Activated T-helper 2 cell treated with anti-CD3 and anti-CD28 coated beads, Interferon-gamma antibody, Interleukin-2, Interleukin-4, amounts not matched to agents 10 μg/mL and 5 μg/mL and 100 μg/mL, durations not matched to agents 14 hours and 24 hours and 36 hours (primary cell): ENCODE measurements at regions not wholly inside any gene's neighbourhood (a gene's known extent, or its start where the extent isn't known, plus 50 kb on each side); places are given as distances from the start of the nearest gene placed in this dataset.

Source experiments
- DNase-seq: peaks from one replicate; pipeline ENCODE4 v3.0.0; 2021; ENCODE audit warnings: low spot score
- H3K27ac Mint-ChIP-seq: one replicate; pipeline ENCODE4 v1.8.0; 2021; ENCODE audit warnings: mixed read lengths
- H3K27me3 Mint-ChIP-seq: one replicate; pipeline ENCODE4 v1.8.0; 2021; ENCODE audit warnings: low read depth, mixed read lengths
- H3K36me3 Mint-ChIP-seq: one replicate; pipeline ENCODE4 v1.8.0; 2021; ENCODE audit warnings: low read depth, mixed read lengths
- H3K4me1 Mint-ChIP-seq: one replicate; pipeline ENCODE4 v1.8.0; 2021; ENCODE audit warnings: low read depth, mixed read lengths
- H3K4me3 Mint-ChIP-seq: one replicate; pipeline ENCODE4 v1.8.0; 2021; ENCODE audit warnings: low read depth, mild to moderate bottlenecking, moderate library complexity, mixed read lengths
- H3K9me3 Mint-ChIP-seq: one replicate; pipeline ENCODE4 v1.8.0; 2021; ENCODE audit warnings: mixed read lengths
- intact Hi-C: fragments of 100-400 bp; cut with micrococcal nuclease; formaldehyde crosslinking; loops from one replicate; pipeline ENCODE4 v1.15.1; 2023

DNA sequence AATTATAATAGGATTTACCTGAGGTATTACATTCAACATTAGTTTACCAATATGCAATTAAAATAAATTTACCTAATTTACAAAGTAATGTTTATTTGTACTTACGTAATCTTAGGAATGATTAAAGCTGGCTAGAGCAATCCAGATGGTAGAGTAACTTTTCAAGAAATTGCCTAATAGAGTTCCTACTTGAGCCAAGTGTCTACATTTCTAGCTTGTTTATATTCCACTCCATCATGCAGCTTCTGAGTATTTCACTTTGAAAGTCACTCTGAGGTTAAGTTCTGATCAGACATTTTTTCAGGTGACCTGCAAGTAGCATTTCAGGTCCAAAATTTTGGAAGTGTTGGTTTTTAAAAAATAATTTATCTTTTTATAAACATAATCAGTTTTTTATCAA is 1080.7 kb downstream of the TRHDE start:
- H3K4me1 Mint-ChIP-seq: no peaks in the 10 kb centered on the region
- peaks cover 31% of the 10 kb centered on the region for H3K9me3 Mint-ChIP-seq
- DNase-seq: no peak
- no peak overlapping the region for H3K4me3 Mint-ChIP-seq
- intact Hi-C loops: no loop called here
- no peaks in the 10 kb centered on the region for H3K36me3 Mint-ChIP-seq
- no peak overlapping the region for H3K27ac Mint-ChIP-seq
- no peaks in the 10 kb centered on the region for H3K27me3 Mint-ChIP-seq

DNA sequence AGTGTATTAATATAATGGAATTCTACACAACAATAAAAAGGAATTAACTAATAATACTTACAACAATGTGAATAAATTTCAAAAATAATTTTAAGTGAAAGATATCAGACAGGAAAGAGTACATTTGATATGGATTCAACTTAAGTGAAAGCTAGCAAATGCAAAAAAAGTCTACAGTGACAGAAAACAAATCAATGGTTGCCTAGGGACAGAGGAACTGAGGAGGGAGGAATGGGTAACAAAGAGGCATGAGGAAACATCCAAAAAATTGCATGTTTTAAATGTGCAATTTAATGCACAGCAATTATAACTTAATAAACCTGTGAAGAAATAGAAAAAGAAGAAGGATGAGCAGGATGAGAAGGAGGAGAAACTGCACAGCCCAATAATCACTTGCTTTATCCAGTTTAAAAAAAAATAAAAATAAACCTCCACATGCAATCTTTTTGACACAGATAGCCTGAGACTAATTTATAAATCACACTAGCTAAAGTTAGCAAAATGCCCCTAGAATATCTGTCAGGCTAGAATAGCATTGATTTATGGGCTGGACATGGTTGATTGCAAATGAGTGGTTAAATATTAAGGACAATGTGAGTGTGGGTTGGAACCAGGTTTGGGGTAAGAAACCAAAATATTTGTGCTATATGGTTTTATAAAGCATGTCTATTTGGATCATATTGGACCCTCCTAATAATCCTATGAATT is 1089.1 kb downstream of the TRHDE start:
- intact Hi-C loops: no loop called here
- no peaks in the 10 kb centered on the region for H3K27me3 Mint-ChIP-seq
- no peaks in the 10 kb centered on the region for H3K36me3 Mint-ChIP-seq
- peaks cover 23% of the 10 kb centered on the region for H3K9me3 Mint-ChIP-seq
- no peak overlapping the region for H3K27ac Mint-ChIP-seq
- no peaks in the 10 kb centered on the region for H3K4me1 Mint-ChIP-seq
- H3K4me3 Mint-ChIP-seq: no peak overlapping the region
- DNase-seq: no peak

DNA sequence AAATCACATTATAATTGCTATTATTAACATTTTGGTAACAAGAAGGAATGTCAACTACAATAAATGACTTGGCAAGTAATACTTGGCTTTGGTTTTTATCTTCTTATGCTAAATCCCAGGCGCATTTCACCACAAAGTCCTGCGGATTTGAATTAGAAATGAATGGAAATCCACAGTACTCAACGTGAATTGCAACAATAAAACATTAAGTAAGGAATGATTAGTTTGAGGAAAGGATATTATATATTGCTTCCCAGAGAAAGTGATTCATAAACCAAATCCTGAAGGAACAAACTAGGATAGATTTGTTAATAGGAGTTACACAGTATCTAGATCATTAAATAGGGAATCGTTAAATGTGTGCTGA is 1089.7 kb downstream of the TRHDE start:
- Mint-ChIP-seq H3K36me3 (no peaks in the 10 kb centered on the region), H3K4me3 (no peak overlapping the region), H3K27ac (no peak overlapping the region), H3K4me1 (no peaks in the 10 kb centered on the region), H3K27me3 (no peaks in the 10 kb centered on the region), H3K9me3 (peaks cover 23% of the 10 kb centered on the region)
- no peak for DNase-seq
- intact Hi-C loops: no loop called here

DNA sequence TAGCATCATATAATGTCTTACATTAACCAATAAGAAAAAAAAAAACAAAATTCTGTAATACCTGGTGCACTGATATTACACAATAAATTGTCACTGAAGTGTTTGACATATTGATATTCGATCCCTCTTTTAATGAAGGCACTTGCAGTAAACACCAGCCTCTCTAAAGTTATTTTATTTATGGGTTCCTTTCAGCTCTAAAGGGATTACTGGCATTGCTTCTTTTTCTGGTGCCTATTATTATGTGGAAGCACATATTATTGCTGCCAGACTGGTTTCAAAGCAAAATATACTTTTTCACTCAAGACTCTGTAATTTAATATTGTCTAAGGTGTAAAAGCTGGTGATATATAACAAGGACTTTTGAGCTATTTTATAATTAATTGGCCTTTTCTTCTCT is 1090.5 kb downstream of the TRHDE start:
- Mint-ChIP-seq H3K27ac (no peak overlapping the region), H3K4me3 (no peak overlapping the region), H3K9me3 (peaks cover 23% of the 10 kb centered on the region), H3K4me1 (no peaks in the 10 kb centered on the region), H3K27me3 (no peaks in the 10 kb centered on the region), H3K36me3 (no peaks in the 10 kb centered on the region)
- intact Hi-C loops: no loop called here
- DNase-seq: no peak

GRCh38 chr12:73372856-73373255 is 1100.7 kb downstream of the TRHDE start:
- DNase-seq: no peak
- no peaks in the 10 kb centered on the region for H3K36me3 Mint-ChIP-seq
- H3K27ac Mint-ChIP-seq: no peak overlapping the region
- intact Hi-C loops: no loop called here
- no peaks in the 10 kb centered on the region for H3K27me3 Mint-ChIP-seq
- H3K9me3 Mint-ChIP-seq: peaks cover 10% of the 10 kb centered on the region
- H3K4me3 Mint-ChIP-seq: no peak overlapping the region
- no peaks in the 10 kb centered on the region for H3K4me1 Mint-ChIP-seq

- Mint-ChIP-seq H3K27me3 (no peaks in the 10 kb centered on the region), H3K36me3 (no peaks in the 10 kb centered on the region), H3K9me3 (peaks cover 20% of the 10 kb centered on the region), H3K4me3 (no peak overlapping the region), H3K27ac (no peak overlapping the region), H3K4me1 (no peaks in the 10 kb centered on the region)
- intact Hi-C loops: no loop called here
- DNase-seq: no peak
Observed at GRCh38 chr12:73374360-73374759, 1102.2 kb downstream of the TRHDE start.

- intact Hi-C loops: no loop called here
- no peaks in the 10 kb centered on the region for H3K4me1 Mint-ChIP-seq
- H3K4me3 Mint-ChIP-seq: no peak overlapping the region
- H3K9me3 Mint-ChIP-seq: peaks cover 45% of the 10 kb centered on the region
- H3K27ac Mint-ChIP-seq: no peak overlapping the region
- no peaks in the 10 kb centered on the region for H3K36me3 Mint-ChIP-seq
- no peak for DNase-seq
- no peaks in the 10 kb centered on the region for H3K27me3 Mint-ChIP-seq
Observed at GRCh38 chr12:73383584-73384222, 1111.5 kb downstream of the TRHDE start.

DNA sequence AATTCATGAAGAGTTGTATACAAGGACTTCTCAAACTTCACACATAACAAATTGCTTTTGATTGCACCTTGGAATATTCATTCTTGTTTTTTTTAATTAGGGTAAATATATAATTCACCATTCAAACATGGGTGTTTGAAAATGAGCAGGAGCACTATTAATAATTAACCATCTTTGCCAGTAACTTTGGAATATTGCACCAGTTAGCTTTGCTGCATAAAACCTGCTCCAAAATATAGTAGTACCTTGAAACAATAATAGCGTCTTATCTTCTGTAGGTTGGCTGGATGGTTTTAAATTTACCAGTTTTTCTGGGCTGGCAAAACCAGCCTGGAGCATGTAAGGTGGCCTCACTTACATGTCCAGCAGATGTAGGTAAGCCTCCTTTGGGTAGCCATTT is 1112.4 kb downstream of the TRHDE start:
- H3K4me3 Mint-ChIP-seq: no peak overlapping the region
- no peaks in the 10 kb centered on the region for H3K36me3 Mint-ChIP-seq
- intact Hi-C loops: no loop called here
- H3K27me3 Mint-ChIP-seq: no peaks in the 10 kb centered on the region
- no peak overlapping the region for H3K27ac Mint-ChIP-seq
- no peaks in the 10 kb centered on the region for H3K4me1 Mint-ChIP-seq
- peaks cover 39% of the 10 kb centered on the region for H3K9me3 Mint-ChIP-seq
- DNase-seq: no peak

DNA sequence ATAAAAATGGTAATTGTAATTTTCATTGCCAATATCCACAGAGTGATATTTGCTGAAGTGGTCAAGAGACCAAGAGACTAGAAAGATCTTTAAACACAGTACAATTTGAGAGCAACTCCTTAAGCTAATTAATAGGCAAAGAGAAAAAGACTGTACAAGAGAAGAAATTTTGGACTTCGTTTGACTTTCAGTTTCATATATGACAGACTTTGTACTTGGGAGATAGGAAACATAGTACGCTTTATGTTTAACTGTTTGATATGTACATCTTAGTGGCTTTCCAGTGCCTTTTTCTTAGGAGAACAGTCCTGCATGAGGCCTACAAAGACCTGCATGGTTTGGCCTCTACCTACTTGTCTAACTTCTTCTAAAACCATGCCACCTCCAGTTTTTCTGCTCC is 1118.1 kb downstream of the TRHDE start:
- H3K27ac Mint-ChIP-seq: no peak overlapping the region

DNA sequence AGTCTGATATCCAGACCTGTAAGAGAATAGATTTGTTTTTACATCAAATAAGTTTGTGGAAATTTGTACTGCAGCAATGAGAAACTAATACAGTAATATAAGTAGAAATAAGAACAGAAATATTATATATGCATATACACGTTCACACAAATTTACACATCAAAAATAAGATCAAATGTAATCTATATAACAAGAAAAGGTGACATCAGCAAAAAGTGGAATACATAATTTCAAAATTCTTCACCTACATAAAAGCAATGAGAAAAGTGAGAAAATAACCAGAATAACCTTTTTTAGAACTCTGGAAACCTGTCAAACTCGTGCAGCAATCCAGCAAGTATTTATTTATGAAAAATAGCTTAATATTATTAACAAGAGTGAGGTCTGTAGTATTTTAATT is 1124.6 kb upstream of the ATXN7L3B start:
- intact Hi-C loops: no loop called here
- H3K4me3 Mint-ChIP-seq: no peak overlapping the region
- H3K27me3 Mint-ChIP-seq: no peaks in the 10 kb centered on the region
- H3K36me3 Mint-ChIP-seq: no peaks in the 10 kb centered on the region
- DNase-seq: no peak
- H3K4me1 Mint-ChIP-seq: no peaks in the 10 kb centered on the region
- peaks cover 41% of the 10 kb centered on the region for H3K9me3 Mint-ChIP-seq
- no peak overlapping the region for H3K27ac Mint-ChIP-seq

More for the DNA sequence above, 1118.1 kb downstream of the TRHDE start:
- no peaks in the 10 kb centered on the region for H3K27me3 Mint-ChIP-seq
- H3K36me3 Mint-ChIP-seq: no peaks in the 10 kb centered on the region
- DNase-seq: no peak
- peaks cover 17% of the 10 kb centered on the region for H3K9me3 Mint-ChIP-seq
- H3K4me3 Mint-ChIP-seq: no peak overlapping the region
- H3K4me1 Mint-ChIP-seq: no peaks in the 10 kb centered on the region
- intact Hi-C loops: no loop called here

DNA sequence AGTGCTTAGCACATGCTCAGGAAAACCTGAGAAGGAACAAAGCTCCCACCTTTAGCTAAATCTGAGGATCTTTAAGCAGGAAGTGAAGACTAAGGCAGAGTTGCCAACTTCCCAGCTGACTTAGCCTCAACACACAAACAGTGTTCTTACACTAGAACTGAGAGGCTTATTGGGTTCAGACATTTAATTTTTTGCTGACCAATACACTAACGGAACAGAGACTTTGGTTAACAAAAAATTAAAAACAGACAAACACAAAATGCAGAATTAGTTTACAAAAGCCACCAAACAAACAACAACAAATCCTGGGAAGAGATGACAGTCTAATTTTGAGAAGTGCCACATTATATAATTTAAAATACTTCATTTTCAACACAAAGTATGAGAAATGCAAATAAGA is 1123.7 kb upstream of the ATXN7L3B start:
- no peaks in the 10 kb centered on the region for H3K36me3 Mint-ChIP-seq
- no peak for DNase-seq
- no peaks in the 10 kb centered on the region for H3K27me3 Mint-ChIP-seq
- H3K4me1 Mint-ChIP-seq: no peaks in the 10 kb centered on the region
- peaks cover 41% of the 10 kb centered on the region for H3K9me3 Mint-ChIP-seq
- H3K4me3 Mint-ChIP-seq: no peak overlapping the region
- intact Hi-C loops: no loop called here
- H3K27ac Mint-ChIP-seq: no peak overlapping the region

- intact Hi-C loops: no loop called here
- H3K27ac Mint-ChIP-seq: no peak overlapping the region
- DNase-seq: no peak
Observed at GRCh38 chr12:73414926-73415325, 1122.7 kb upstream of the ATXN7L3B start.

DNA sequence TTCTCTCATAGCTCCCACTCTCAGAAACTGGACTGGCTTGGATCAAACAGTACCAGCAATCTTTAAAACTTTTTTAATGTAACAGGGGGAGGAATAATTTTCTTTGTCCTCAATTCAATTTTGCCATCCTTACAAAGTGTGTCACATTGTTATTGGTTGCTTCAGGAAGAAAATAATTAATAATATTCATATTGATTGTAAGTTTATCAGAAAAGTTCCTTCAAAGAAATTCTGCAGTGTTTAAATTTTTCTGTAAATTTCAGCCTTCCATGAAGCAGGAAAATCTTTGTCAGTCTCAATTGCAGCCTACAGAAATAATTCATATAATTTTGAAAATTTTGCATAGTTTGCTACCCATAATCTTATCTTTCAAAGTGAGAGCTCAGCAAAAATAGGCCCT is 1119.1 kb upstream of the ATXN7L3B start:
- H3K4me3 Mint-ChIP-seq: no peak overlapping the region
- intact Hi-C loops: no loop called here
- peaks cover 1% of the 10 kb centered on the region for H3K4me1 Mint-ChIP-seq
- no peak overlapping the region for H3K27ac Mint-ChIP-seq
- no peak for DNase-seq
- no peaks in the 10 kb centered on the region for H3K36me3 Mint-ChIP-seq
- H3K9me3 Mint-ChIP-seq: peaks cover 36% of the 10 kb centered on the region
- H3K27me3 Mint-ChIP-seq: no peaks in the 10 kb centered on the region

More at GRCh38 chr12:73414926-73415325, 1122.7 kb upstream of the ATXN7L3B start:
- Mint-ChIP-seq H3K36me3 (no peaks in the 10 kb centered on the region), H3K4me1 (no peaks in the 10 kb centered on the region), H3K9me3 (peaks cover 41% of the 10 kb centered on the region), H3K4me3 (no peak overlapping the region), H3K27me3 (no peaks in the 10 kb centered on the region)
